H1 (cell line): ENCODE measurements at regions not wholly inside any gene's neighbourhood (a gene's known extent, or its start where the extent isn't known, plus 50 kb on each side); places are given as distances from the start of the nearest gene placed in this dataset.

Experiments
- CBX5 ChIP-seq: fragments of 300-800, 300-1000 bp; sonication (generic); IDR thresholded peaks from 2 replicates; pipeline ENCODE4 v1.7.1; 2016; ENCODE audit warnings: antibody characterized with exemption, low read length, low read depth
- CHD7 ChIP-seq: fragments of 300-600 bp; sonication (generic); IDR thresholded peaks from 2 replicates; pipeline ENCODE4 v1.7.1; 2012; ENCODE audit warnings: low read length, moderate library complexity, mild to moderate bottlenecking, inconsistent platforms; ENCODE audit not compliant: insufficient replicate concordance
- CTCF ChIP-seq, 3 experiments: IDR thresholded peaks; 1 replicate in 2 of 3; 2 replicates in 1 of 3; pipeline versions ENCODE4 v1.5.1 to v1.6.1; 2011; ENCODE audit warnings: low read length in 3 of 3, mild to moderate bottlenecking in 3 of 3, inconsistent platforms in 2 of 3, low read depth in 1 of 3, moderate library complexity in 1 of 3; ENCODE audit not compliant: insufficient read depth in 1 of 3; ENCODE audit errors: control extremely low read depth in 1 of 3
- EGR1 ChIP-seq: IDR thresholded peaks from 2 replicates; pipeline ENCODE4 v1.6.1; 2011; ENCODE audit warnings: low read depth, low read length, borderline replicate concordance
- GABPA ChIP-seq: IDR thresholded peaks from 2 replicates; pipeline ENCODE4 v1.6.1; 2011; ENCODE audit warnings: mild to moderate bottlenecking, low read length, moderate library complexity, borderline replicate concordance; ENCODE audit not compliant: insufficient read depth

- TF ChIP-seq CHD7 (no peak), CTCF (IDR thresholded peaks at IDR 0.05; ENCODE audit: control extremely low read depth in 1 of 3, insufficient read depth in 1 of 3, low read depth in 1 of 3, low read length in 3 of 3) (no peak), EGR1 (no peak), GABPA (no peak), CBX5 (no peak)
Observed at GRCh38 chr1:71224741-71225377, 144.0 kb upstream of the ZRANB2 start (continued).
